ENCODE measurements at regions not wholly inside any gene's neighbourhood (a gene's known extent, or its start where the extent isn't known, plus 50 kb on each side); places are given as distances from the start of the nearest gene placed in this dataset.

DNA sequence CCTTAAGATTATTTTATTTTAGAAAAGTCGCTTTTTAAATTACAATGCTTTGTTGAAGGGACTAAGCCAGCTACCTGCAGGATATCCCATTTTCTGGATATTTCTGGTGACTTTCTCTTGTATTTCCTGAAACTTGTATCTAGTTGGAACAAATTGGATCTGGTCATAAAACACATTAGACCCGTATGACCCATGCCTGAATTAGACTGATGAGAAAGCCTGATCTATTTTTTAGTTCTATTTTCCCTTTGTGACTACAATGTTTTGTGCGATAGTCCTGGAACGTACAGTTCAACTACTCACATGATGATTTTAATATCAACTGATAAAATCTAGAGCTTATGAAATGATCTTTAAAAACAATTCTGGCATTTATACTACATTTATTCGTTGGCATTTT lies 151.8 kb downstream of the RHOU start:
- TF ChIP-seq, protein P1, sequence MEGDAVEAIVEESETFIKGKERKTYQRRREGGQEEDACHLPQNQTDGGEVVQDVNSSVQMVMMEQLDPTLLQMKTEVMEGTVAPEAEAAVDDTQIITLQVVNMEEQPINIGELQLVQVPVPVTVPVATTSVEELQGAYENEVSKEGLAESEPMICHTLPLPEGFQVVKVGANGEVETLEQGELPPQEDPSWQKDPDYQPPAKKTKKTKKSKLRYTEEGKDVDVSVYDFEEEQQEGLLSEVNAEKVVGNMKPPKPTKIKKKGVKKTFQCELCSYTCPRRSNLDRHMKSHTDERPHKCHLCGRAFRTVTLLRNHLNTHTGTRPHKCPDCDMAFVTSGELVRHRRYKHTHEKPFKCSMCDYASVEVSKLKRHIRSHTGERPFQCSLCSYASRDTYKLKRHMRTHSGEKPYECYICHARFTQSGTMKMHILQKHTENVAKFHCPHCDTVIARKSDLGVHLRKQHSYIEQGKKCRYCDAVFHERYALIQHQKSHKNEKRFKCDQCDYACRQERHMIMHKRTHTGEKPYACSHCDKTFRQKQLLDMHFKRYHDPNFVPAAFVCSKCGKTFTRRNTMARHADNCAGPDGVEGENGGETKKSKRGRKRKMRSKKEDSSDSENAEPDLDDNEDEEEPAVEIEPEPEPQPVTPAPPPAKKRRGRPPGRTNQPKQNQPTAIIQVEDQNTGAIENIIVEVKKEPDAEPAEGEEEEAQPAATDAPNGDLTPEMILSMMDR (conservative IDR thresholded peaks at IDR 0.05) = no peak
- no peak for TF ChIP-seq ZFX (IDR thresholded peaks at IDR 0.05)

Data from C4-2B (cell line).